ENCODE measurements at regions not wholly inside any gene's neighbourhood (a gene's known extent, or its start where the extent isn't known, plus 50 kb on each side); places are given as distances from the start of the nearest gene placed in this dataset.

GRCh38 chr3:40914475-40914874 is 284.8 kb upstream of the CTNNB1 start:
- TF ChIP-seq CTCF (IDR thresholded peaks at IDR 0.05) (no peak), POLR2A (IDR thresholded peaks at IDR 0.05) (no peak)

All from heart left ventricle (tissue), 13 donors.